Transverse colon (tissue), 4 donors: ENCODE measurements at regions not wholly inside any gene's neighbourhood (a gene's known extent, or its start where the extent isn't known, plus 50 kb on each side); places are given as distances from the start of the nearest gene placed in this dataset.

Experiments used
- CTCF ChIP-seq, 5 experiments: fragments of 200-600 bp in 3 of 5; fragments of 450-650 bp in 2 of 5; sonication (generic) in 3 of 5; IDR thresholded peaks; 1 replicate in 2 of 5; 2 replicates in 3 of 5; pipeline ENCODE4 v1.5.1; 2016 to 2017; ENCODE audit warnings: antibody characterized with exemption in 5 of 5, inconsistent platforms in 3 of 5, mild to moderate bottlenecking in 2 of 5, moderate library complexity in 1 of 5
- EP300 ChIP-seq: sonication (generic); formaldehyde crosslinking; IDR thresholded peaks from one replicate; pipeline ENCODE4 v1.6.1; 2017; ENCODE audit warnings: antibody characterized with exemption, low read depth
- POLR2A ChIP-seq: fragments of 450-650 bp; IDR thresholded peaks from one replicate; pipeline ENCODE4 v1.6.1; 2016; ENCODE audit warnings: antibody characterized with exemption, mild to moderate bottlenecking, moderate library complexity
- POLR2AphosphoS5 ChIP-seq, 3 donors: sonication (generic); formaldehyde crosslinking; IDR thresholded peaks; one replicate each; pipeline ENCODE4 v1.6.1; 2016; ENCODE audit warnings: antibody characterized with exemption in 3 of 3

- TF ChIP-seq POLR2A = no peak
- no peak for TF ChIP-seq CTCF (IDR thresholded peaks at IDR 0.05)
- TF ChIP-seq EP300 = no peak
- no peak for TF ChIP-seq POLR2AphosphoS5 (IDR thresholded peaks at IDR 0.05)
Observed at GRCh38 chrY:7461873-7462525, 550.4 kb upstream of the AMELY start.
